ENCODE measurements at regions not wholly inside any gene's neighbourhood (a gene's known extent, or its start where the extent isn't known, plus 50 kb on each side); places are given as distances from the start of the nearest gene placed in this dataset.

DNA sequence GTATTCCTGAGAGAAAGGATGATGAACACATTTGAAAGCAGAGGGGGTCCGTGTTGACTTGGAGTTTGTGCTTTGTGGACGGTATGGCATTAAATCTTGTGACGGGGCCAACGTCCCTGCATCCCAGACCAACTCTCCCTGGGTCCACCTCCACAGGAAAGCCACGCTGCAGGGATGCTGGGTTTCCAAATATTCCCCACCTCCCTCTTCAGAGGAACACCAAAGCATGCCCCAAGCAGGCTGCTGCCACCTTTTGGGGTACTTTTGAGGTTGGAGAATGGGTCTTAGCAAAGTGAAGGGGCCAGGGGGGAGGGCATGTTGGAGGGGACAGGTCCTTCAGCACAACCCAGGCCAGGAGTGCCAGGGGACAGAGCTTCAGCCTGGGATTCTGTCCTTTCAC is 504.4 kb downstream of the TCERG1L start:
- DNase-seq, result no peak

DNA sequence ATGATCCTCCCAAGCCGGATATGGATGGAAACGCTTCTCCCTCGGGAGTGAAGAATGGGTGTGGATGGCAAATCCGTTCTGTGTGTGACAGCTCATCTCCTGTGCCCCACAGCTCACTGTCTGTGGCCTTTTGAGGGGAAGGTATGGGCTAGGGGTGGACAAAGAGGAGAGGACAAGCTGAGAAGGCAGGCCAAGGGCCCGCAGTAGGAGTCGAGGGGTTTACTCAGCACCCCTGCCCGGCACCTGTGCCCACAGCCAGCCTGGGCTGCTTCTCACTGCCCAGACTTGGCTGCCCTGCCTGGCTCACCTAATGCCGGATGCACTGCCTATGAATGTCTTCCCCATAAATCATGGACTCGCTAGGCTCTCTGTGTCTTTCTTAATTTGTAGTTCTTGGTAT is 503.8 kb downstream of the TCERG1L start:
- no peak for DNase-seq

DNA sequence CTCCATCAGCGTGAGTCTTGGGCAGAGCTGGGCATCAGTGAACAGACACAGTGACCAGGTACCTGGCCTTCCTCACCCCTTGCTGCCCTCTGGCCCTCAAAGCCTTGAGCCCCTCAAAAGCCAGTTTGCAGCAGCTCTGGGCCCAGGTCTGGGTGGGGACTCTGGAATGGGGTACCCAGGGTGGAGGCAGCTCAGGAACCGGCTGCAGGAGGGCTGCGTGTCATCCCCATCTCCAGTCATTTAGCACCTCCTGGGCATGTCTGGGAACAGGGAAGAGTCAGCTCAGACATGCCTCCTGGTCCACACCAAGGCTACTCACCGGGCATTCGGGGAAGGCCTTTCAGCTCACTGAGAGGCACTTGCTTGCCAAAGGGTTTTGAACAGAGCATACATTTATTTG is 503.3 kb downstream of the TCERG1L start:
- no peak for DNase-seq

DNA sequence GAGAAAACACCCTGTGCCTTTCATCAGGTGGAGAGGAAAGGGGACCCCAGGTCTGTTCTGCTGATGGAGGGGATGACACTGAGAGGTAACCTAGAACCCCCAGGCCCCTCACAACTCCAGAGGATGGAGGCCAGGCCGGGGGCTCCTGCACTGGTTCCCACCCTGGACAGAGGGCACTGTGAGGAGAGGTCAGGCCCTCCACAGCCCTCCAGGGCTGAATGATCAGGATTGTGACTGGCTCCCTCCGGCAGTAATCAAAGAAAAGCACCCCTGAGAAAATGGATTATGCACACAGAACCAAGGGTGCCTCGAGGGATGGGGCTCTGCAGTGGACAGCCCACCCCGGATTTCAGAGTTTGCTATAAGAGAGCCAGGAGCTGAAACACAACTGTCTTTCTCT is 502.8 kb downstream of the TCERG1L start:
- DNase-seq, result no peak

- no peak for DNase-seq
These were observed 502.3 kb downstream of the TCERG1L start for GRCh38 chr10:130809181-130809580.

- no peak for DNase-seq
These were observed 501.6 kb downstream of the TCERG1L start for GRCh38 chr10:130809761-130810515.

GRCh38 chr10:130810856-130811255 is 500.7 kb downstream of the TCERG1L start:
- no peak for DNase-seq

DNA sequence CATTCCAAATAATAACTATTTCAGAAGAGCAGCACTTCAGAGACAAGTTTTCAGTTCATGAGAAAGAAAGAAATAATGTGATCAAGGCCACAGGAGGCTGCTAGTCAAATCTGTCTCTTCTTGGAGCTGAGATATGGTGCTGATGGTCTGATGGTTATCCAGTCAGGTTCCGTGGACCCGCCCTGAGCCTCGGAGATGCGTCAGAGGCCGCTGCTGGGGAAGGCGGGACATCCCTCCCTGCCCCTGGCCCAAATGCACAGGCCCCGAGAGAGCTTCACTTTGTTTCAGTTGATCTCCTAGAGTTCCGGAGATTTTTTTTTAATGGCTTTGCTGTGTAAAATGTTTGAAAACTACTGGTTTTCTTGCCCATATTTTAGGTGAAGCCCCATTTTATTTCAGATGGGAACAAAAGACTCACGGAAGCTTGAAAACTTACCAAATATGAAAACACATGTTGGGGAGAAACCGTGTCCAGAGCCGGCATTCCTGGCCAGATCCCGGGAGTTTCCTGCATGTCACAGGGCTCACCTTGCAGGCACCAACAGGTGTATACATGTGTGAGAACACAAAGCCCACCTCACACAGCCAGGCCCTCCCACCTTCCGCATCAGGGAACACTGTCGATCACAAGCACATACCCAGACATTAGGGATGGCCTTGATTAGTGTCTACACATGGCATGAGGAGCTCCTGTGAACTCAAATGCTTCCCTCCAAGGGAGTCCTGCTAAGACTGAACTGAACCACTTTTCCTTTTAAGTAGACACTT is 499.0 kb downstream of the TCERG1L start:
- DNase-seq, result no peak

DNA sequence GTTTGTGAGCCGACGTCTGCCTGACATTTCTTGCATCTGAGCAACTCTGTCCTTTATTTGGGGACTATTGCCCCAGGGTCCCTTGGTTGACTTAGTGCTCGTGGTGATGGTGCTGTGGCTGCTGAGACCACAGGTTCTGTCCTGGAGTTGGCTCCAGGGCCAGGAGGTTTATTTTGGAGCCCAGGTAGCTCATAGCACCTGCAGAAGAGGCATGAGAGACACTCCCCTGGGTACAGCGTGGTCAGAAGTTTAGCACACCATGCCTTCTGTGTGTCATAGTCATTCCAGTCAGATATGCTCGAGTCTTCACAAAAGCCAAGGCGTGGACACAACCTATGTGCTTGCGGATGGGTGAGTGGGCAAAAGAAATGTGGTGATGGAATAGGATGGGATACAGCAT is 496.9 kb downstream of the TCERG1L start:
- DNase-seq, result no peak

- DNase-seq, result no peak
These were observed 495.2 kb downstream of the TCERG1L start for GRCh38 chr10:130816116-130816901.

GRCh38 chr10:130817046-130817624 is 494.4 kb downstream of the TCERG1L start:
- DNase-seq, result no peak

DNA sequence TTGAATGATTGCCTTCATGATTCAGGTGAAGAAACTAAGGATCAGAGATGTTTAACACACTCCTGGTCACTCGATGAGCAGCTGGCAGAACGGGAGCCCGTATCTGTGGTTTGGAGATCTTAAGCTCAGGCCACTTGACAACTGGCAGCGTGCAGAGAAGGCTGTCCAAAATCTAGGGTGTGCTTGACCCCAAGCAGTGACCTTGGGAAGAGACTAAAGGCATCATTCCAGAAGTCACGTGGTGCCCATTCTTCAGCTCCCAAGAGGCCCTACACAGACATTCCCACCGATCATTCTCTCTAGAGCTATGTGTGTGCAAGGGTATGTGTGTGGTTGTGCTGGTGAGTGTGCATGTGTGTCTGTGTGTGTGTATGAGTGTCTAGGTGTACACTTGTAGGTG is 493.8 kb downstream of the TCERG1L start:
- DNase-seq, result no peak

DNA sequence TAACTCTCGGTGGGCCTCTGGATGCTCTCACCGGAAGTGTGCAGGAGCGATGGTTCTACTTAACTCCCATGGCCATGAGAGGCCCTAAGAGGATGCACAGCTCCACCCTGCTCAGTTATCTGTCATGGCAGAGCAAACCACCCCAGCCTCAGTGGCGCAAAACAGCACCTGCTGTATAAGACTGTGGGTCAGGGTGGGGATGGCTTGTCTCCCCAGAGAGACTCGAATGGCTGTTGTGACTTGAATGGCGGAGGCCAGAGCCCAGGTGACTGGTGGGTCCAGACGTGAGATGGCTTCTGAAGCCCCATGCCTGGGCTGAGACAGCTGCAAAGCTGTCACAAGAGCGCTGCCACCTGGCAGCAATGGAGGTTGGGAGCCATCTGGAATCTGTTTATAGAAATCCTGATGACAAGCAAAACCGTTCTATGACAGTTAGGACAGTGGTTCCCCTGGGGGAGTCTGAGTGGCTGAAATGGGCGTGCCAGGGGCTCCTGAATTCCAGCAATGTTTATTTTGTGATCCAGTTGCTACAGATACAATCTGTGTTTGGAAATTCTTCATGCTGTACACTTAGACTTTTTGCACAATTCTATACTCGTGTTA is 490.5 kb downstream of the TCERG1L start:
- DNase-seq, result no peak

DNA sequence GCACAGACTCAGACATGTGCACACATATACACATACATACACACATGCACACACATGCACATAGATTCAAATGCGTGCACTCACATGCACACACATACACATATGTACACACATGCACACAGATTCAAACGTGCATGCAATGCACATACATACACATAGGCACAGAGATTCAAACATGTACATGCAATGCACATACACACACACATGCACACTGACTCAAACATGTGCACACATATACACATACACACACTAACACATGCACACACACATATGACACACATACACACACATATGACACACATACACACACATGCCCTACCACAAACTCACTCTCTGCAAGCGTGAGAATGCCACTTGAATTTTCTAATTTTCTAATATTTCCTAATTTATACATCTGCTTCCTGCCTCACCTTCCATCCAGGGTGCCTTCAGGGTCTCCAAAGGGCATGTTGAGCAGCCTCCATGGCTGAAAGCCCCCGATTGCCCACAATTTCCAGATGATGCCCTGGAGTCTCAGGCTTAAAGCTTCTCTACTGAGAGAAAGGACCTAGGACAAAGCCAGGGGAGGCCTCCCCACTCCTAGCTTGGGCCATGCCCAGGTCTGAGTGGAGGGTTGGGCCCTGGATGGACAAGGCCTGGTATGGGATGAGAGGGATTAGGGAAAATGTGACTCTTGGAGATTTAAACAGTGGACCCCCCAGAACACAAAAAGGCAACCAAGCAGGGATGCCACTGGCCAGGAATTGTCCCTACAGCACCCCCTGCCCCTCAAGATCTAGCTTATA is 487.1 kb downstream of the TCERG1L start:
- DNase-seq, result no peak

- no peak for DNase-seq
These were observed 477.9 kb downstream of the TCERG1L start for GRCh38 chr10:130833596-130833995.

GRCh38 chr10:130834170-130834569 is 477.4 kb downstream of the TCERG1L start:
- no peak for DNase-seq

GRCh38 chr10:130834573-130834972 is 476.9 kb downstream of the TCERG1L start:
- no peak for DNase-seq

DNA sequence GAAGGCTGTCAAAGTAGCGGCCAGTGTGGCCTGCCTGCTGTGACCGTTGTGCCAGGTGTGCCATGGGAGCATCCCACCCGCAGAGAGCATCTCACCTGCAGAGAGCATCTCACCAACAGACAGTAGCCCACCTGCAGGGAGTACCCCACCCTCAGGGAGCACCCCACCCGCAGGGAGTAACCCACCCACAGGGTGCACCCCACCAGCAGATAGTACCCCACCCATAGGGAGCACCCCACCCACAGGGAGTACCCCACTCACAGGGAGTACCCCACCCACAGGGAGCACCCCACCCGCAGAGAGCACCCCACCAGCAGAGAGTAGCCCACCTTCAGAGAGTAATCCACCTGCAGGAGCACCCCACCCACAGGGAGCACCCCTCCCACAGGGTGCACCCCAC is 476.5 kb downstream of the TCERG1L start:
- DNase-seq, result no peak

GRCh38 chr10:130836344-130836743 is 475.2 kb downstream of the TCERG1L start:
- DNase-seq, result no peak

GRCh38 chr10:130843051-130843653 is 468.4 kb downstream of the TCERG1L start:
- no peak for DNase-seq

- DNase-seq, result no peak
These were observed 467.2 kb downstream of the TCERG1L start for GRCh38 chr10:130844310-130844709.

DNA sequence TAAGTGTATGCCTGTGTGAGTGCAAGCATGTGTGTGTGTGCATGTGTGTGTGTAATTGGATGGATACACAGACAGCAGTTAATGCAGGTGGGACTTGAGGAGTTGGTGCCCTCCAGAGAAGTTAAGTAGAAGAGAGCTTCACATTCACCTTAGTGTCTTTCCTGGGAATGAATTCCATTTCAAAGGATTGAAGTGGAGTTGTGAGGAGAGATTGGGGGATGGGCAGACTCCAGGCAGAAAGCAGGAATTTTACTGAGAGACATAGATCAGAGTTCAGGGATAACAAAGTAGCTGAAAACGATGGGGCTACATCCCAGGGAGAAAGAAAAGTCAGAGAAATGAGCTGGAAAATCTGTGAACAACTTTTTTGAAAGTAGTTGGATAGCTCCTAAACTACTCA is 464.4 kb downstream of the TCERG1L start:
- no peak for DNase-seq
